ENCODE measurements at regions not wholly inside any gene's neighbourhood (a gene's known extent, or its start where the extent isn't known, plus 50 kb on each side); places are given as distances from the start of the nearest gene placed in this dataset.

DNA sequence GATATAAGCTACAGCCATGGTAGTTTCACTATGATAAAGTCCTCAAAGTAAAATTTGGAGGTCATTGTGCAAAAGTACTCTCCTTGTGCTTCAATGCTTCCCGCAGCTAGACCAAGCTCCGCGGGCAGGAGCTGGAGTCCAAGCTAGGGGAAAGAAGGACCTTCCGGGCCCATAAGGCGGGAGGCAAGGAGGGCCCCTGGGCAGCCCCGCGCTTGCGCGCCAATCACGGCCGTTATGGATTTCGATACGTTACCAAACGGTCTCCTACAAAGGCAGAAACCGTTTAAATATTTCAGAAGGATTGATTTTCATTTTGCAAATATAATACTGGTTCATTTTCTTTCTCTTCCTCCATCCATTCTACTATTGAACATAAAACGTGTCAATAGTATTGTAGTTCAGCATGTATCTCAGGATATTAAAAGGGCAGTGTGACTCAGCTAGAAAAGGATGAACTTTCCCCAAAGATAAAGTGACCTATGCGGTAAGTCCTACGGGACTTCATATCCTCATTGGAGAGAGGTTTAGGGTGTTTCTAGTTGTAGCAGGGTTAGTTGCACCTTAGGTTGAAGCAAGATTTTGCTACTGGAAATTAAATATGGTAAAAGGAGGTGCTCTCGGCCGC lies 128.0 kb downstream of the KIF20B start:
- ATAC-seq, result no peak
- H3K4me3 Mint-ChIP-seq, result no peak overlapping the region
- no peak overlapping the region for H3K27ac Mint-ChIP-seq
- no peaks in the 10 kb centered on the region for H3K9me3 Mint-ChIP-seq
- no peaks in the 10 kb centered on the region for H3K36me3 Mint-ChIP-seq
- peaks cover 7% of the 10 kb centered on the region for H3K27me3 Mint-ChIP-seq
- H3K4me1 Mint-ChIP-seq, result peaks cover 7% of the 10 kb centered on the region

DNA sequence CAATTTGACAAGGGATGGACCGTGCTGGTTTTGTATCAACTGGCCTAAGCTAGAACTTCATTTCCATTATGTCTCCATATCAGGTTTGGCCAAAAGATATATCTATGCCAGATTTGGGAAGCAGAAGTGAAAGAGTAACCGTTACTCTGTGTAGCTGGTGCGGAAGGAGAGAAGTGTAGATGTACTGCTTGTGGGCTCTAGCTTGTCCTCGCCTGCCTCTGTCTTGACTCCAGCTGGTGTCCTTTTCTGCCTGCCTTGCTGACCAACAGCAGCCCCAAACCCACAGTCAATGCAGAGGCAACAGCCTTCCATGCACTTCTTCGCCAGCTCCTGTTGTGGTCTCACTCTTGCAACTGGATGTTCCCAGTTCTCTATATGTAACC lies 128.5 kb downstream of the KIF20B start:
- peak; percentile 68 for ATAC-seq
- Mint-ChIP-seq H3K27ac (no peak overlapping the region), H3K36me3 (no peaks in the 10 kb centered on the region), H3K9me3 (no peaks in the 10 kb centered on the region), H3K4me1 (peaks cover 7% of the 10 kb centered on the region), H3K4me3 (no peak overlapping the region), H3K27me3 (peaks cover 7% of the 10 kb centered on the region)

DNA sequence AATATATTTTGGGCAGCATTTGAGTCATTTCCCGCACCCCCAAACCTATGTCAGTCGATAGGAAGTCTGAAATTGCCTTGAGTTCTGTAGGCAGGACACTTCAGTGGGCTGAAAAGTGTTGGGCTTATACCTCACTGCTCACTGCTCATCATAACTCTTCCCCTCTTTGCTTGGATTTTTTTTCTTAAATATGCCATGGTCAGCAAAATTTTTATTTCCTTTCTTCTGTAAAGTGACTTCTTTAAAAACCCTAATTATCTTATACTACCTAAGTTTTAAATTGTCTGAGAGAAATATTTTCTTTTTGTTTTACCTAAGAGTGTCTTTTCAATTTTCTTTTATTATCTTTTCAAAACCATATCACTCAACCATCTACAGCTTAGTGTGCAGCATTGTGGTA lies 129.2 kb downstream of the KIF20B start:
- Mint-ChIP-seq H3K4me3 (no peak overlapping the region), H3K27ac (no peak overlapping the region), H3K36me3 (no peaks in the 10 kb centered on the region), H3K4me1 (peaks cover 7% of the 10 kb centered on the region), H3K9me3 (no peaks in the 10 kb centered on the region), H3K27me3 (peaks cover 7% of the 10 kb centered on the region)
- no peak for ATAC-seq

DNA sequence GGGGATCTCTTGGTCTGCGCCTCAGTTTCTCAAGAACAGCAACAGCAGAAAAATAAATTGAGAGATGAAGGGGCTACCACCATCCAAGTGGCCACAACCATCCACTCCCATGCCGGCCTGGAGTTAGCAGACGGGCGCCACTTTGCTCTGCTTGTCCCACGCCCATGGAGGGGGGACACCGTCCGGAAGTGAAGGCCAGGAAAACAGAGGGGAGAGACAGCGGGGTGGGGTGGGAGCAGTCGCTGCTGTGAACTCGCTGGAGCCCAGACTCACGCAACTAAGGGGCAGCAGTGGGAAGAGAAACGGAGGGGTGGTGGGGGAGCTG lies 135.4 kb downstream of the KIF20B start:
- peak; percentile 41 for ATAC-seq
- peaks cover 36% of the 10 kb centered on the region for H3K27me3 Mint-ChIP-seq
- H3K9me3 Mint-ChIP-seq, result no peaks in the 10 kb centered on the region
- peak overlapping the region; percentile 91 for H3K27ac Mint-ChIP-seq
- H3K4me3 Mint-ChIP-seq, result peak overlapping the region; percentile 89
- H3K4me1 Mint-ChIP-seq, result peaks cover 21% of the 10 kb centered on the region
- H3K36me3 Mint-ChIP-seq, result no peaks in the 10 kb centered on the region

DNA sequence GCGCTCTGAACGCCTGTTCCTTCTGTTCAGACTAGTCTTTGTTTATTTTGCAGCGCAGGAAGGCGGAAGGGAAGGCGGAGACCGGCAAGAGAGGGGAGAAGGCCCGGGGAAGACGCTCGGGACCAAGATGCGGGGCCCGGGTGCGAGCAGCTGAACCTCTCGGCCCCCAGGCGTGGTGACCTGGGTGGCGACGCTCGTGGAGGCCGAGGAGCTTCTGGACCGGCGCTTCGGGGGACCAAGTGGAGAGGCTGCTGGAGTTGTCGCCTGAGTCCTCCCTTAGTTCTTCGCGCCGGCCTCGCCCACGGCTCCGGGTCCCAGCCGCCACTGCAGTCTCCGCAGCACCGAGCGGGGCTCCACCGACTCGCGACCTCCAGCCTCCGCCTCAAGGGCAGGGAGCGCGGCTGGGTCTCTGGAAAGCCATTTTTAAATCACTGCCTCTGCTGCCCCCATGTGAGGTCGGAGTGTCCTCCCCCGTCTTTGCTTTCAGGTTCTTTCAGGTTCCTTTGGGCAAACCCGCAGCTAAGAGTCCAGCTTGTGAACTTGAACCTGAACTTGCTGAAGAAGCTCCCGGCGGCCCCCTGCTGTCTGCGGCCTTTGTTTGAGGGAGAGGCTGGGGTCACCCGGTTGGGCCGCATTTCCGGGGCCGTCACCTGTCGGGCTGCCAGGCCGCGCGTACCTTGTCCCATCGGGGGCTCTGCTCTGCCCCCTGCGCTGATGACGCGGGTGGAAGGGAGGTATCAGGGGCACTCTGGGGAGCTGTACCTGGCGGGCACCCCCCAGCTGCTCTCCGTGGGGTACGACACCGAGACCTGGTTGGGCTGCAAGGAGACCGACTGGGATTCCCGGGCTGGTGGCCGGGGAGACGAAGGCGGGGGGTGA lies 136.0 kb downstream of the KIF20B start:
- Mint-ChIP-seq H3K4me1 (peaks cover 24% of the 10 kb centered on the region), H3K27me3 (peaks cover 34% of the 10 kb centered on the region), H3K36me3 (no peaks in the 10 kb centered on the region), H3K27ac (peak overlapping the region; percentile 91), H3K9me3 (no peaks in the 10 kb centered on the region), H3K4me3 (peak overlapping the region; percentile 89)
- ATAC-seq, result peak; percentile 68

DNA sequence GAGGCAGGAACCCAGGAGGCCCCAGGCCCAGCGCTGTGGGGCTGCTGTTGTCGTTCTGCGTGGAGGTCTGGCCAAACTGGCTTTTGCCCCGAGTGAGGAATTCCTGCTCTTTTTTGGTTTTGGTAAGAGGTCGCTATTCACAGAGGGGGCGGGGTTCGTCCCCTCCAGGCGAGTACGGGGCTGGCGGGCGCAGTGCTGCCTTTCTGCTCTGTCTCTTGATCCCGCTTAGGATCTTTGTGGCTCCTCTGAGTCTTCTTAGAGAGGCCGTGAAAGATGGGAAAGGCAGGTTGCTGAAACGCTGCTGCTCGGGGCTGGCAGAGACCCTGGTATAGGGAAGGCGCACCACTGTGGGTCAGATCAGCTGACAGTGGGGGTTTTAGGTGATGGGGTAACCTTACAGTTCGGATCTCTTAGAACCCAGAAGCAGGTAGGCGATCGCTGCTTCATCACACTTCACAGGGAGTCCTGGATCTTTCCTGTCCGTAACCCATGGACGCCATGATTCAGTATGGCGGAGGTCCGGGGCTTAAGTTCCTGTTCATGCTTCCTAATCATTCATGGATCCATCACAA lies 136.7 kb downstream of the KIF20B start:
- peak overlapping the region; percentile 91 for H3K27ac Mint-ChIP-seq
- peaks cover 31% of the 10 kb centered on the region for H3K4me1 Mint-ChIP-seq
- peak overlapping the region; percentile 89 for H3K4me3 Mint-ChIP-seq
- ATAC-seq, result no peak
- H3K36me3 Mint-ChIP-seq, result no peaks in the 10 kb centered on the region
- H3K9me3 Mint-ChIP-seq, result no peaks in the 10 kb centered on the region
- H3K27me3 Mint-ChIP-seq, result peaks cover 29% of the 10 kb centered on the region

DNA sequence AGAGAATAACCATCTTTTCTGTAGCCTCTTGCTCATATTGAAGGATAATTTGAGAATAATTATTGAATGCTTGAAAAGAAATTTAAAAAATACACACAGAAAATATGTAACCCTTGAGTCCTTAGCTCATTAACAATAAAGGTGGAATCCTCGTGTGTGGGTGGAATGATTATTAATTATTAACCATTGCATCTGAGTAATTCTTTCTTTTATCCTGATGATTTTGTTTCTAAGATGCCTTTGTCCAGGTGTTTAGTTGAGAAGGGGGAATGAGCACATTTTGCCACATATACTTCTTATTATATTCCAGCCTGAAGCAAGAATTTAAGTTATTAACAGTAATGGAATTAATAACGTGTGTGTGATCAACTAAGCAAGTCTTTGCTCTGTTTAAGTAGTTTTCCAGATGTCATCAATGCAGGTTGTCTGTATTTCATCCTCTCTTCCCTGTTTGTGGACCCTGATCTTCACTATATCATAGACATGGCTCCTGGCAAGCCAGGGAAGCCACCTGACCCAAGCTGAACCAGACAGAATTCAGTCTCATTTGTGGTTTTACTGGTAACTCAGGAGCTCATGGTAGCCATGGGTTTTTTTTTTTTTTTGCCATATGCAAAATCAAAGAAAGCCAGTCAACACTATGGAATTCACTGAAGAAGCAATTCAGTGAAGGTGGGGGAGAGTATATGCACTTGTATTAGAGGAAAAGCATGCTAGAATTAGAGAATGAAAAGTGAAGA lies 144.3 kb downstream of the KIF20B start:
- Mint-ChIP-seq H3K27ac (no peak overlapping the region), H3K36me3 (no peaks in the 10 kb centered on the region), H3K4me3 (no peak overlapping the region), H3K4me1 (peaks cover 17% of the 10 kb centered on the region), H3K27me3 (peaks cover 50% of the 10 kb centered on the region), H3K9me3 (peaks cover 4% of the 10 kb centered on the region)
- no peak for ATAC-seq

DNA sequence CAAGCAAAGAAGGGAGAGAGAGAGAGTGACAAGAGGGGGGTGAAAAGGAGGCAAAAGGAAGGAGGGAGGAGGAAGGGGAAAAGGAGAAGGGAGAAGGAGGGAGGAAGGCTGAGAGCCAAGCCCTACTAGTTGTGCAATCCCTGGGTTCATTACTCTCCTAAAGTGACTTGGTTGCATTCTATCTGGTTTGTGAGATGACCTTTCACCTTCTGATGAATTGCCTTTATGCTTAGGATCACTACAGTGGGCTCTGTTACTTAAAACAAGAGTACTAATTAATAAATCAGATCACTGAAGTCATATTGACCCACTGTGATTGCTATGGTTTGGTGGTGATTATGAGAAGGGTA lies 144.9 kb downstream of the KIF20B start:
- Mint-ChIP-seq H3K36me3 (no peaks in the 10 kb centered on the region), H3K27ac (no peak overlapping the region), H3K4me3 (no peak overlapping the region)

DNA sequence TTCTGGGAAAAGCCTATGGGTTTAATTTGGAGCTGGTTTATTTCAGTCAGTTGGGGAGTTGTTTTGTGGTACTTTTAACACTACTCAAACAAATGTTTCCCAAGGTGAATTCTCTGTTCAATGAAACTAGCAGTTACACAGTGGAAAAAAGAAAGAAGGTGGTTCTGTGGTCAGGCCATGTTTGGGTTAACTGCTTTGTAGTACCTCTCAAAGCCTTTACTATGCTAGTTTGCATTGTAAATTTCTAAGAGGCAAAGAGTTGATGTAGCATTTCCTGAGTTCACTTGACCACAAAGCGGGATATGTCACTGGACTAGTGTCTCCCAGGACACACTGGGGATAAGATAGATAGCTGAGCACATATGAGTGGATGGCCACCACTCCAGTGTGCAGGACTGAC lies 145.4 kb downstream of the KIF20B start:
- Mint-ChIP-seq H3K9me3 (peaks cover 4% of the 10 kb centered on the region), H3K4me1 (peaks cover 17% of the 10 kb centered on the region), H3K4me3 (no peak overlapping the region), H3K27ac (no peak overlapping the region), H3K36me3 (no peaks in the 10 kb centered on the region), H3K27me3 (peaks cover 51% of the 10 kb centered on the region)
- no peak for ATAC-seq

More for the DNA sequence above, 144.9 kb downstream of the KIF20B start:
- peaks cover 51% of the 10 kb centered on the region for H3K27me3 Mint-ChIP-seq
- peaks cover 17% of the 10 kb centered on the region for H3K4me1 Mint-ChIP-seq
- H3K9me3 Mint-ChIP-seq, result peaks cover 4% of the 10 kb centered on the region
- no peak for ATAC-seq

DNA sequence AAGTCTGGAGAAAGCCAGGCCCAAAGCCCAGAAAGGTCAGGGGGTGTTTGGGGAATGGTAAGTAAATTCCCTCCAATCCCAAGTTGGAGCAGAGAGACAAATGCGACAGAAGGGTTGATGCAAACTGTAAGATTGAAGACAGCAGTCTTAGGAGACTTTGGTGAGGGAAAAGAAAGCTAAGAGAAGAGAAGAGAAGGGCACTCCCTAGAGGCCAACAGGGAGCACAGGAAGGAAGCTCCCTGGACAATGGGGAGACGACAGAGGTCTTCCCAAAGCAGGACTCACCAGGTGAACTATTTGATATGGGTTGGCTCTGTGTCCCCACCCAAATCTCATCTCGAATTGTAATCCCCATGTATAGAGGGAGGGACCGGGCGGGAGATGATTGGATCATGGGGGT lies 151.5 kb downstream of the KIF20B start:
- Mint-ChIP-seq H3K27me3 (peaks cover 18% of the 10 kb centered on the region), H3K4me3 (no peak overlapping the region), H3K9me3 (no peaks in the 10 kb centered on the region), H3K36me3 (no peaks in the 10 kb centered on the region), H3K4me1 (no peaks in the 10 kb centered on the region), H3K27ac (no peak overlapping the region)
- no peak for ATAC-seq

DNA sequence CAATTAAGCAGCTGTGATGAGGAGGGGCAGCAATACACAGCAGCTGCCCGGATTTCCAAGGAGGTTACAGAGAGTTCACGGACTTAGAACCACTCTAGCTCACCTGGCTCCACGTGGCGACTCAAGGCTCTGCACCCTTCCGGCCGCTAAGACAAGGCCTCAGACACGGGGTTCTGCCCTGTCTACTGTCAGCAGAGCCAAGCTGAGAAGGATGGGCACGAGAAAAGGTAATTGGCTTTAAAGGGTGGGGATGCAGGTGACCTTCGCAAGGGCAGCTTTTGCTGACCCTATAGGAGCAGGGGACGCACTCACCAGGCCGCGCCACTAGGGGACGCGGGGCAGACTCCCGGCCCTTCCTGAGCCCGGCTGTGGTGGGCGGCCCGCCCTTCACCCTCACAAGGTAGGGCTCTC lies 152.4 kb downstream of the KIF20B start:
- no peaks in the 10 kb centered on the region for H3K4me1 Mint-ChIP-seq

DNA sequence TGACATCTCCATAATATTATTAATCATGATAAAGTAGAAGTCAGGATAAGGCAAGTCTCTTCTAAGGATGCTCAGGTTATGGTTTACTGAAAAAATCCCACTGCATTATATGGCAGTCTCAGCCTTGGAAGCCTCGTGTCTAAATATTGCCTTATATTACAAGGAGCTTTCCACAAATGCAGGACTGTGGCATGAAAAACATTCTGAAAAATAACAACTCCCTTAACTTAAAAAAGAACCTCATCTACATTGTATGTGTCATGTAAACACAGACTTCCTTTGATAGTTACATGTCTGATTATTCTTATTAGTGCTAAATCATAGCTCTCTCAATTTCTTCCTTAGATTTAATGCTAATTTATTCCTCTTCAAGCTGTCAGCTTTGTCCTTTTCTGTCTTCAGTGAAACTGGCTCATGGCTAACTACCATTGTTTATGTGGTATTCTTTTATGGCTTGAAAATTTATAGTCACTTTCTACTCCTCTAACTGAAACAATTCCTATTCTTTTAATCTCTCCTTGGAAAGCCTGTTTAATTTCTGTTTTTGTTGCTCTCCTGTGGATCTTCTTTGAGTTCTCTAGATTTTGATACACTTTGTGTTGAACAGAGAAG lies 156.1 kb downstream of the KIF20B start:
- H3K9me3 Mint-ChIP-seq, result no peaks in the 10 kb centered on the region
- H3K27me3 Mint-ChIP-seq, result no peaks in the 10 kb centered on the region
- no peak overlapping the region for H3K27ac Mint-ChIP-seq
- peaks cover 18% of the 10 kb centered on the region for H3K4me1 Mint-ChIP-seq
- H3K4me3 Mint-ChIP-seq, result no peak overlapping the region
- no peak for ATAC-seq
- H3K36me3 Mint-ChIP-seq, result no peaks in the 10 kb centered on the region

More for the DNA sequence above, 152.4 kb downstream of the KIF20B start:
- H3K27me3 Mint-ChIP-seq, result peaks cover 13% of the 10 kb centered on the region
- H3K4me3 Mint-ChIP-seq, result no peak overlapping the region
- H3K9me3 Mint-ChIP-seq, result no peaks in the 10 kb centered on the region
- no peaks in the 10 kb centered on the region for H3K36me3 Mint-ChIP-seq
- ATAC-seq, result no peak
- H3K27ac Mint-ChIP-seq, result no peak overlapping the region

DNA sequence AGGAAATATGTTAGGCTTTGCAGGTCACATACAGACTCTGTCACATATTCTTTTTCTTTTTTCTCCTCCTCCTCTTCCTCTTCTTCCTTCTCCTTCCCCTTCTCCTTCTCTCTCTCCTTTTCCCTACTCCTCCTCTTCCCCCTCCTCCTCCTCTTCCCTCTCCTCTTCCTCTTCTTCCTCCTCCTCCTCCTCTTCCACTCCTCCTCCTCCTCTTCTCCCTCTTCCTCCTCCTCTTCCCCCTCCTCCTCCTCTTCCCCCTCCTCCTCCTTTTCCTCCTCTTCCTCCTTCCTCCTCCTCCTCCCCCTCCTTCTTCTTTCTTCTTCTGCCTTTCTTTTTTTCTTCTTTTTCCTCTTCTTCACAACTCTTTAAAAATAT lies 159.8 kb downstream of the KIF20B start:
- ATAC-seq, result no peak
- peak overlapping the region; percentile 83 for H3K27ac Mint-ChIP-seq
- H3K4me1 Mint-ChIP-seq, result peaks cover 18% of the 10 kb centered on the region
- no peaks in the 10 kb centered on the region for H3K9me3 Mint-ChIP-seq
- peak overlapping the region; percentile 32 for H3K4me3 Mint-ChIP-seq
- no peaks in the 10 kb centered on the region for H3K36me3 Mint-ChIP-seq
- no peaks in the 10 kb centered on the region for H3K27me3 Mint-ChIP-seq

DNA sequence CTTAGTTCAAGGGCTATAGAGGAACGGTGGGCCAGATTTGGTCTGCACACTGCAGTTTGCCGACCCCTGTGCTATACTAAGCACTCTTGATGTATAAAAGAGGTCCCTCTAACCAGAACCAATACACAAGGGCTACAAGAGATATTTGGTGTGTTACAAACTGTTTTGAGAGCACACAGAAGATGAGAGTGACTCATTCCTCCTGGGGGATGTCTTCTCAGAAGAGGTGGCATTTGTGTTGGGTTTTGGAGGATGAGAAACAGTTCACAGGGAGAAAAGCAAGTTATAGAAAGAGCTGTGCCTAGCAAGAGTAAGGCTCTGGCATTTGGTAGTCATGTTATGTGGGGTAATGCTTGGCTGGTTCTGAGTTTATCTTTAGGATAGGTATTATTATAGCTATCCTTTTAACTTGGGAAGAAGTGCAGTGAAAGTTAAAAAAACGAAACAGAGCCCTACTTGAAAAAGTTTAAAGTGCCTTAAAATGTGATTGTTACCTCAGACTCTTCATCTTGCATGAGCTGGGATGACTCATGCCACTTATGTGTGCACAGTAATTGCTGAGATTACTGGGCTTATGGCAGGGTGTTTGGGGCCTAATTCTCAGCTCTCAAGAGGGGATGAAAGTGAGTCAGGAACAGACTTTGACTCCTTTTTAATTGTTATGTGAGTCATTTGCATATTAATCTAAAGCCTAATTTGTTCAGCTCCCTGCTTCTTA lies 160.4 kb downstream of the KIF20B start:
- Mint-ChIP-seq H3K9me3 (no peaks in the 10 kb centered on the region), H3K4me3 (peak overlapping the region; percentile 32), H3K27ac (peak overlapping the region; percentile 83), H3K4me1 (peaks cover 18% of the 10 kb centered on the region), H3K36me3 (no peaks in the 10 kb centered on the region), H3K27me3 (no peaks in the 10 kb centered on the region)
- ATAC-seq, result peak; percentile 59
